OCI-M1 (cell line): ENCODE measurements at regions not wholly inside any gene's neighbourhood (a gene's known extent, or its start where the extent isn't known, plus 50 kb on each side); places are given as distances from the start of the nearest gene placed in this dataset.

Experiments
- DNase-seq: peaks from one replicate; lab custom pipeline; 2025; lab: John Stamatoyannopoulos, UW

DNA sequence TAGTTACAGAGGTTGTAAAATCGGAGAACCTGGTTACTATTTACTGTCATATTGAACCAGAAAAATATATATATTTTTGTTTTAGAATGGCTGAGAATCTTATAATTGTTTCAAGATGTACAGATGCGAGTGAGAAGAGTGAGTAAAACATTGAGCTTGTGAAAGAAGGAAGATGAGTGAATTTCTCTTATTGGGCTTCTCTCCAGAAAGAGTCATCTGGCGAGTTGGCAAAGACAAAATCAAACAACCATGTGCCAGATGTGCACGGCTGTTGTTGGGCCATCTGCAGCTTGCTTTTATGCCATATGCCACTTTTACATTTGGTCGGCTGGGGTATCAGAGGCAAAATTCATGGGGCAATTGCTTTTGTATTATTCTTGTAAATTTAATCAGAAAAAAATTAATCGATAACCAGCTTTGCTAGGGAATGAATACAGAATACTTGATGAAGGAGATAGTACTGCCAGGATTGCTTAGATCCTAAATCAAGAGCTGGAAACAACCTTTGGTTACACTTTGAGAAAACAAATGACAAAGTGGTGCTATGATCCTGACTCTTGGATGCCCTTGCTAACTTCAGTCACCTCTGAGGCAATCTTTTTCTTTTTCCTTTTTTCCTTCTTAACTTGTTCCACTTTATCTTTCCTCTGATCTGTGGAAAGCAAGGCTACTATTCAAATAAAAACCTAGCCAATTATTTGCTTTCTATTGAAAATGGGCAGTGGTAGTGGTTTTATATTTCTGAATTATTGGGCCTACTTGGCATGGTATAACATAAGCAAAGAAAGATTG is 97.1 kb upstream of the GRIK2 start:
- DNase-seq: no peak

DNA sequence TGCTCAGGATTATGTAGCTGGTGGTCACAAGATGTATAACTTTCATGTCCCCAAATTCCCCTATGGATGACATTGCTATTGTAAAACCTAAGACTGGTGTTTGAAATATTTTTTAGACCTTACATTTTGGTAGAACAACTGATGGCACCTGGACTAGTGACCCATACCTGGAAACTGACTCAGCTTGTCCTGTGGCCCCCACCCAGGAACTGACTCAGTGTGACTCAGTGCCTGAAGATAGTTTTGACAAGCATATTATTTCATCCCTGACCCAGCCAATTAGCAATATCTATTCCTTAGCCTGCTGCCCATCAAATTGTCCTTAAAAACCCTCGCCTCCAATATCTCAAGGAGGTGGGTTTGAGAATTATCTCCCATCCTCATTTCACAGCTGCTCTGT is 90.9 kb upstream of the GRIK2 start:
- no peak for DNase-seq

DNA sequence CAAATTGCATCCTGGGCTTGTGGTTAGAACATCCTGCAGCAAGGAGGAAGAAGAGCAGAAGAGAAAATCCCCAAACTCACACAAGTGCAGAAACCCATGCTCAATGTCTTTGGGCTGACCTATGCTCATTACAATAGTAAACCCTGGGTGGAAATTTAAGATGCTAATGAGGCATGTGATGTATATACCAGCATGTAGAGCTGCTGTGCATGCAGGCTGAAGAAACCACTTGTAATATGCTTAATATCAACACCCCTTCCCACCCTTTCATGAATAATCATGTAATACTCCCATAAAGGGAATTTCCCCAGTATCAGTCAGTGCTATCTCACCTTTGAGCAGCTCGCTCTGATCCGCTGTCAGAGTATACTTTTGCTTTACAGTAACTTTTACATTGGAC is 90.0 kb upstream of the GRIK2 start:
- DNase-seq: no peak

DNA sequence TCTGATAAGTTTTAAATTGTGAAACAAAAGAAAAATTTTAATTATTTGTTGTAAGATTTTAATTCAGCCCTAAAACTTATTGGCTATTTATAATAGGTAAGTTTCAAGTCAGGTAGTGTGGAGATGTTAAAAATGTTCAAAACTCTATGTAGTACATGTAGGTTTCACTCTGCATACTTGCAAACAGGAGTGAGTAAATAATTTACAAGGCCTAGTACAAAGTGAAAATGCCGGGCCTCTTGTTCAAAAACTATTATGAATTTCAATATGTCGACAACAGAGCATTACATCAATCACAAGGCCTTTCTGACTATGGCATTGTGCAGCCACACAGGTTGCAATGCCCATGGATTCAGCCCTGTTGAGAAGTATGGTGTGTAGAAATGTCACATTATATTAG is 80.9 kb upstream of the GRIK2 start:
- no peak for DNase-seq

DNA sequence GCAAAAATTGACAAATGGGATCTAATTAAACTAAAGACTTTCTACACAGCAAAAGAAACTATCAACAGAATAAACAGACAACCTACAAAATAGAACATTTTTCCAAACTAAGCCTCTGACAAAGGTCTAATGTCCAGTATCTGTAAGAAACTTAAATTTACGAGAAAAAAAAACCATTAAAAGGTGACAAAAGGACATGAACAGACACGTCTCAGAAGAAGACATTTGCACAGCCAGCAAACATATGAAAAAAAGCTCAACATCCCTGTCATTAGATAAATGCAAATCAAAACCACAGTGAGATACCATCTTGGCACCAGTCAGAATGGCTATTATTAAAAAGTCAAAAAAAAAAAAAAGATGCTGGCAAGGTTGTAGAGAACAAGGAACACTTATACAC is 70.6 kb upstream of the GRIK2 start:
- no peak for DNase-seq

DNA sequence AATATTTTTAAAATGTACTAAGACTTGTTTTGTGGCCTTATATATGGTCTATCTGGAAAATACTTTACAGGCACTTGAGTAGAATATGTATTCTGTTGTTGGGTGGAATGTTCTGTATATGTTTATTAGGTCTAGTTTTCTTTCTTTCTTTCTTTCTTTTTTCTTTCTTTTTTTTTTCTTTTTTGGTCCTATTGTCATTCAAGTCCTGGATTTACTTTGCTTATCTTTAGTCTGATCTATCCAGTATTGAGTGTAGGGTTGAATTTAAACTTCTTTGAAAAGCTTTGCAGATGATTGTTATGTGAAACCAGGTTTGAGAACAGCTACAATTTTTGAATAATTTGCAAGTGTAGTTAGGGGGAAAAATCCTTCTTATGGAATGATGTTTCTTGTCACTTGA is 67.1 kb upstream of the GRIK2 start:
- no peak for DNase-seq

DNA sequence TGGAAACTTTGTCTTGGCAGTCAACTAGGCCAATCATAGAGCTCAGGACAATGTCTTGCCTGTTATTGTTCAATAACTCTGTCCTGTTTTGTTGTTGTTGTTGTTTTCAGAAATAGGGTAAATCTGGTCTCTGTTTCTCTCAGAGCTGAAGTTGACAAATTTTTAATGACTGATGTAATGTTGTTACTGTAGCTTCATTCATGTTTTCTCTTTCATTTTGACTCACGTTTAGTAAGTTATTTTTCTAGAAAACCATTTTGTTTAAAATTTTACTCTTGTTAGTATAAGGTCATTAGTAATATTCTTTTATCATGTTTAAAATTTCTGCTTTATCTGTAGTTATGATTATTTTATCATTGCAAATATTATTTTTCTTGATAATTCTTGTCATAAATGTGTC is 51.6 kb upstream of the GRIK2 start:
- no peak for DNase-seq
